Epithelial cell of esophagus (primary cell): ENCODE measurements at regions not wholly inside any gene's neighbourhood (a gene's known extent, or its start where the extent isn't known, plus 50 kb on each side); places are given as distances from the start of the nearest gene placed in this dataset.
A peak's percentile ranks its signal among the peaks of the same experiment; 100 is the strongest.

Source experiments
- DNase-seq: peaks from one replicate; pipeline ENCODE4 v3.0.0; 2010; ENCODE audit warnings: low read depth
- H3K4me3 ChIP-seq: 2 replicates; pipeline ENCODE4 v1.5.1; 2011; ENCODE audit warnings: mild to moderate bottlenecking, low read length, control low read depth
- CTCF ChIP-seq: IDR thresholded peaks from 2 replicates; pipeline ENCODE4 v1.5.1; 2011; ENCODE audit warnings: low read depth, mild to moderate bottlenecking, low read length, control low read depth, inconsistent platforms; ENCODE audit not compliant: insufficient read depth; ENCODE audit errors: missing control alignments

DNA sequence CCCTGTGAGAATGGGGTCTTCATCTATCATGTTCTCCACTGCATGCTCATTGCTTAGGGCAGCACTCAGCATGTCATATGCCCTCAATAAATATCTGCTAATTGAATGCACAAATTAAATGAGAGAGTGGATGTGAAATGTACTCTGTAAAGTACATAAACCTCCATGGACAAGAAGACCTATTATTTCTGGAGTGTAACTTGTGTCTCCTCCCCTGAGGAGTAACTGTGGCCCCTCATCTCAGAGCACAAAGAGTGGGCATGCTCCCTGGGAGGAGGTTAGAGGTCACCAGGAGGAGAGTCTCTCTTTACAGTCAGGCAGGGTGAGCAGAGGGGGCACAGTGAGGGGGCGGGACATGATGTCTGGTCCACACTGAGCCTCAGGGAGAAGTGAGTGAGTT lies 313.6 kb upstream of the PODXL start:
- DNase-seq = no peak
- no peak for TF ChIP-seq CTCF
- H3K4me3 ChIP-seq = no peak overlapping the region

DNA sequence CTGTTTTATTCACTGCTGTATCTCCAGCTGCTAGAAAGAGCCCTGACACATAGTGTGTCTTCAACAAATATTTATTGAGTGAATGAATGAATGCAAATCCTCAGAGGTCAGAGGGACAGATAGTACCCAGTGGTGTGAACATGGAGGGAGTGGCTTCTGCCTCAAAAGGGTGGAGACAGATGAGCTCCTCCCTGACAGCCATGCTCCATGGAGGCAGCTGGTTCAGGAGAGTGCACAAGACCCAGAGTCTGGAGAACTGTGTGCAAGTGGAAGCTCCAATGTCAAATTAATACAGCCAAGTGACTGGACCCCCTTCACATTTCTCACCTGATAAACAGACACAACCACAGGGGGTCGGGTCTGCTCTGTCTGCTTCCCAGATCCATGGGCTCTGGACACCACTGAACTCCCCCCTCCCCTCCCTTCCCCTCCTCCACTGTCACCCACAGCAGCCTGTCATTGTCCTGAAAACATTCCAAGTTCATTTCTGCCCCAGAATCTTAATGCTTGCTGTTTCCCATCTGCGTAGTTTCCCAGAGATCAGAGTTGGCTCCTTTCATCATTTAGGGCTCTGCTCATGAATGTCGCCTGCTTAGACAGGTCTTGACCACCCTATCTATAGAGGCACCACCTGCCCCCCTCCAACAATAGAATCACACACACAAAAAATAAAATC lies 312.9 kb upstream of the PODXL start:
- no peak overlapping the region for H3K4me3 ChIP-seq
- TF ChIP-seq CTCF = no peak
- DNase-seq = no peak

DNA sequence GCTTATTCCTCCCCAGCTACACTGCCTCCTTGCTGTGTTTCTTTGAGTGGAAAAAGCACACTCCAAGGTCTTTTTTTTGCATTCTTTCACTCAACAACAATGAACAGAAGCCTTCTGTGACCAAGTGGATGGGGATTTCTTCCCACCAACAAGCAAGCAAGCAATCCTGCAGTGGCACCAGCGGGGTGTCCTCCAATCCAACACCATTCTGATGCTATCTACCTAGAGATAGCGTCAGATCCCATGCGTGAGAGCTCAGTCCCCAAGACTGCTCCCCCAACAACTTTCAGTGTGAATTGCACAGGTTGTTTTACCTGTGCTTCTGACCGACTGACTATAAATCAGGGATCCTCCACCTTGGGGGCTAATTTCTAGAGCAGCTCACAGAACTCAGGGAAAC lies 311.0 kb upstream of the PODXL start:
- H3K4me3 ChIP-seq = no peak overlapping the region
- DNase-seq = no peak
- TF ChIP-seq CTCF = no peak

- no peak for DNase-seq
- H3K4me3 ChIP-seq = no peak overlapping the region
- TF ChIP-seq CTCF = no peak
Measured at GRCh38 chr7:131865911-131866310, 309.5 kb upstream of the PODXL start.

- no peak for TF ChIP-seq CTCF
- no peak overlapping the region for H3K4me3 ChIP-seq
- no peak for DNase-seq
Measured at GRCh38 chr7:131861620-131862346, 305.4 kb upstream of the PODXL start.

GRCh38 chr7:131859147-131859821 lies 302.9 kb upstream of the PODXL start:
- no peak overlapping the region for H3K4me3 ChIP-seq
- peak; percentile 91 for TF ChIP-seq CTCF
- DNase-seq = peak; percentile 65
